ENCODE measurements at regions not wholly inside any gene's neighbourhood (a gene's known extent, or its start where the extent isn't known, plus 50 kb on each side); places are given as distances from the start of the nearest gene placed in this dataset.
A peak's percentile ranks its signal among the peaks of the same experiment; 100 is the strongest.
"Not testable (repeated sequence)": the region's sequence is repeated elsewhere in the genome, so short reads cannot be mapped to it uniquely, and the experiment has no call there.

GRCh38 chr14:23719225-23719985 is 83.2 kb downstream of the DHRS2 start:
- H3K9me3 ChIP-seq (ENCODE audit: control insufficient read depth, insufficient read depth, low read length), result no peaks in the 10 kb centered on the region
- WGBS (ENCODE audit: insufficient coverage, insufficient read length), result no CpG with 5 or more reads among the region's 10 CpGs
- no peak overlapping the region for H3K27ac ChIP-seq (ENCODE audit: low read length)
- H3K4me1 ChIP-seq (ENCODE audit: control insufficient read depth, insufficient read depth, low read length), result no peaks in the 10 kb centered on the region
- H3K4me3 ChIP-seq (ENCODE audit: low read length), result no peak overlapping the region
- DNase-seq (ENCODE audit: low read depth, low spot score), result no peak
- no peaks in the 10 kb centered on the region for H3K36me3 ChIP-seq (ENCODE audit: control insufficient read depth, insufficient read depth, low read length)
- no peaks in the 10 kb centered on the region for H3K27me3 ChIP-seq (ENCODE audit: control insufficient read depth, insufficient read depth, low read length)

GRCh38 chr14:23722675-23723074 is 86.5 kb downstream of the DHRS2 start:
- no peak for DNase-seq (ENCODE audit: low read depth, low spot score)
- WGBS (ENCODE audit: insufficient coverage, insufficient read length), result no CpG with 5 or more reads among the region's 1 CpG
- H3K9me3 ChIP-seq (ENCODE audit: control insufficient read depth, insufficient read depth, low read length), result no peaks in the 10 kb centered on the region
- no peaks in the 10 kb centered on the region for H3K27me3 ChIP-seq (ENCODE audit: control insufficient read depth, insufficient read depth, low read length)
- no peaks in the 10 kb centered on the region for H3K4me1 ChIP-seq (ENCODE audit: control insufficient read depth, insufficient read depth, low read length)
- H3K27ac ChIP-seq (ENCODE audit: low read length), result no peak overlapping the region
- no peak overlapping the region for H3K4me3 ChIP-seq (ENCODE audit: low read length)
- H3K36me3 ChIP-seq (ENCODE audit: control insufficient read depth, insufficient read depth, low read length), result no peaks in the 10 kb centered on the region

- no peaks in the 10 kb centered on the region for H3K4me1 ChIP-seq (ENCODE audit: control insufficient read depth, insufficient read depth, low read length)
- H3K27me3 ChIP-seq (ENCODE audit: control insufficient read depth, insufficient read depth, low read length), result no peaks in the 10 kb centered on the region
- no CpG with 5 or more reads among the region's 3 CpGs for WGBS (ENCODE audit: insufficient coverage, insufficient read length)
- H3K4me3 ChIP-seq (ENCODE audit: low read length), result no peak overlapping the region
- H3K36me3 ChIP-seq (ENCODE audit: control insufficient read depth, insufficient read depth, low read length), result no peaks in the 10 kb centered on the region
- no peak overlapping the region for H3K27ac ChIP-seq (ENCODE audit: low read length)
- no peaks in the 10 kb centered on the region for H3K9me3 ChIP-seq (ENCODE audit: control insufficient read depth, insufficient read depth, low read length)
- no peak for DNase-seq (ENCODE audit: low read depth, low spot score)
Measured at GRCh38 chr14:23723911-23724310, 87.7 kb downstream of the DHRS2 start.

GRCh38 chr14:23725528-23725927 is 89.4 kb downstream of the DHRS2 start:
- H3K4me3 ChIP-seq (ENCODE audit: low read length), result no peak overlapping the region
- H3K27me3 ChIP-seq (ENCODE audit: control insufficient read depth, insufficient read depth, low read length), result no peaks in the 10 kb centered on the region
- no peaks in the 10 kb centered on the region for H3K4me1 ChIP-seq (ENCODE audit: control insufficient read depth, insufficient read depth, low read length)
- H3K27ac ChIP-seq (ENCODE audit: low read length), result no peak overlapping the region
- H3K9me3 ChIP-seq (ENCODE audit: control insufficient read depth, insufficient read depth, low read length), result no peaks in the 10 kb centered on the region
- WGBS (ENCODE audit: insufficient coverage, insufficient read length), result no CpG with 5 or more reads among the region's 3 CpGs
- H3K36me3 ChIP-seq (ENCODE audit: control insufficient read depth, insufficient read depth, low read length), result no peaks in the 10 kb centered on the region
- DNase-seq (ENCODE audit: low read depth, low spot score), result no peak

- Histone ChIP-seq H3K27ac (ENCODE audit: low read length) (no peak overlapping the region), H3K27me3 (ENCODE audit: control insufficient read depth, insufficient read depth, low read length) (no peaks in the 10 kb centered on the region), H3K36me3 (ENCODE audit: control insufficient read depth, insufficient read depth, low read length) (no peaks in the 10 kb centered on the region), H3K4me3 (ENCODE audit: low read length) (no peak overlapping the region), H3K4me1 (ENCODE audit: control insufficient read depth, insufficient read depth, low read length) (no peaks in the 10 kb centered on the region), H3K9me3 (ENCODE audit: control insufficient read depth, insufficient read depth, low read length) (no peaks in the 10 kb centered on the region)
- no CpG with 5 or more reads among the region's 16 CpGs for WGBS (ENCODE audit: insufficient coverage, insufficient read length)
- no peak for DNase-seq (ENCODE audit: low read depth, low spot score)
Measured at GRCh38 chr14:23725980-23726710, 90.0 kb downstream of the DHRS2 start.

GRCh38 chr14:23727566-23728335 is 91.6 kb downstream of the DHRS2 start:
- Histone ChIP-seq H3K4me3 (ENCODE audit: low read length) (no peak overlapping the region), H3K36me3 (ENCODE audit: control insufficient read depth, insufficient read depth, low read length) (no peaks in the 10 kb centered on the region), H3K4me1 (ENCODE audit: control insufficient read depth, insufficient read depth, low read length) (no peaks in the 10 kb centered on the region), H3K9me3 (ENCODE audit: control insufficient read depth, insufficient read depth, low read length) (no peaks in the 10 kb centered on the region), H3K27me3 (ENCODE audit: control insufficient read depth, insufficient read depth, low read length) (no peaks in the 10 kb centered on the region), H3K27ac (ENCODE audit: low read length) (no peak overlapping the region)
- DNase-seq (ENCODE audit: low read depth, low spot score), result peak; percentile 22
- no CpG with 5 or more reads among the region's 5 CpGs for WGBS (ENCODE audit: insufficient coverage, insufficient read length)

GRCh38 chr14:23728791-23729190 is 92.6 kb downstream of the DHRS2 start:
- WGBS (ENCODE audit: insufficient coverage, insufficient read length), result no CpG with 5 or more reads among the region's 4 CpGs
- no peak overlapping the region for H3K27ac ChIP-seq (ENCODE audit: low read length)
- DNase-seq (ENCODE audit: low read depth, low spot score), result no peak
- H3K4me3 ChIP-seq (ENCODE audit: low read length), result no peak overlapping the region
- H3K27me3 ChIP-seq (ENCODE audit: control insufficient read depth, insufficient read depth, low read length), result no peaks in the 10 kb centered on the region
- H3K36me3 ChIP-seq (ENCODE audit: control insufficient read depth, insufficient read depth, low read length), result no peaks in the 10 kb centered on the region
- no peaks in the 10 kb centered on the region for H3K9me3 ChIP-seq (ENCODE audit: control insufficient read depth, insufficient read depth, low read length)
- no peaks in the 10 kb centered on the region for H3K4me1 ChIP-seq (ENCODE audit: control insufficient read depth, insufficient read depth, low read length)

GRCh38 chr14:23729720-23730387 is 93.7 kb downstream of the DHRS2 start:
- DNase-seq (ENCODE audit: low read depth, low spot score), result no peak
- Histone ChIP-seq H3K36me3 (ENCODE audit: control insufficient read depth, insufficient read depth, low read length) (no peaks in the 10 kb centered on the region), H3K9me3 (ENCODE audit: control insufficient read depth, insufficient read depth, low read length) (no peaks in the 10 kb centered on the region), H3K4me3 (ENCODE audit: low read length) (no peak overlapping the region), H3K27me3 (ENCODE audit: control insufficient read depth, insufficient read depth, low read length) (no peaks in the 10 kb centered on the region), H3K4me1 (ENCODE audit: control insufficient read depth, insufficient read depth, low read length) (no peaks in the 10 kb centered on the region), H3K27ac (ENCODE audit: low read length) (no peak overlapping the region)
- no CpG with 5 or more reads among the region's 8 CpGs for WGBS (ENCODE audit: insufficient coverage, insufficient read length)

GRCh38 chr14:23735394-23735793 is 99.2 kb downstream of the DHRS2 start:
- no peaks in the 10 kb centered on the region for H3K4me1 ChIP-seq (ENCODE audit: control insufficient read depth, insufficient read depth, low read length)
- no peak overlapping the region for H3K4me3 ChIP-seq (ENCODE audit: low read length)
- no peaks in the 10 kb centered on the region for H3K36me3 ChIP-seq (ENCODE audit: control insufficient read depth, insufficient read depth, low read length)
- no peaks in the 10 kb centered on the region for H3K9me3 ChIP-seq (ENCODE audit: control insufficient read depth, insufficient read depth, low read length)
- H3K27me3 ChIP-seq (ENCODE audit: control insufficient read depth, insufficient read depth, low read length), result no peaks in the 10 kb centered on the region
- DNase-seq (ENCODE audit: low read depth, low spot score), result no peak
- no peak overlapping the region for H3K27ac ChIP-seq (ENCODE audit: low read length)

- not testable (repeated sequence) for H3K27me3 ChIP-seq (ENCODE audit: control insufficient read depth, insufficient read depth, low read length); H3K4me3 ChIP-seq (ENCODE audit: low read length); H3K36me3 ChIP-seq (ENCODE audit: control insufficient read depth, insufficient read depth, low read length); H3K9me3 ChIP-seq (ENCODE audit: control insufficient read depth, insufficient read depth, low read length); DNase-seq (ENCODE audit: low read depth, low spot score); H3K27ac ChIP-seq (ENCODE audit: low read length); H3K4me1 ChIP-seq (ENCODE audit: control insufficient read depth, insufficient read depth, low read length)
- no CpG with 5 or more reads among the region's 6 CpGs for WGBS (ENCODE audit: insufficient coverage, insufficient read length)
Measured at GRCh38 chr14:23744368-23744767, 108.2 kb downstream of the DHRS2 start.

All from iPS DF 6.9 (cell line).